ENCODE measurements at regions not wholly inside any gene's neighbourhood (a gene's known extent, or its start where the extent isn't known, plus 50 kb on each side); places are given as distances from the start of the nearest gene placed in this dataset.
"Not testable (repeated sequence)": the region's sequence is repeated elsewhere in the genome, so short reads cannot be mapped to it uniquely, and the experiment has no call there.

DNA sequence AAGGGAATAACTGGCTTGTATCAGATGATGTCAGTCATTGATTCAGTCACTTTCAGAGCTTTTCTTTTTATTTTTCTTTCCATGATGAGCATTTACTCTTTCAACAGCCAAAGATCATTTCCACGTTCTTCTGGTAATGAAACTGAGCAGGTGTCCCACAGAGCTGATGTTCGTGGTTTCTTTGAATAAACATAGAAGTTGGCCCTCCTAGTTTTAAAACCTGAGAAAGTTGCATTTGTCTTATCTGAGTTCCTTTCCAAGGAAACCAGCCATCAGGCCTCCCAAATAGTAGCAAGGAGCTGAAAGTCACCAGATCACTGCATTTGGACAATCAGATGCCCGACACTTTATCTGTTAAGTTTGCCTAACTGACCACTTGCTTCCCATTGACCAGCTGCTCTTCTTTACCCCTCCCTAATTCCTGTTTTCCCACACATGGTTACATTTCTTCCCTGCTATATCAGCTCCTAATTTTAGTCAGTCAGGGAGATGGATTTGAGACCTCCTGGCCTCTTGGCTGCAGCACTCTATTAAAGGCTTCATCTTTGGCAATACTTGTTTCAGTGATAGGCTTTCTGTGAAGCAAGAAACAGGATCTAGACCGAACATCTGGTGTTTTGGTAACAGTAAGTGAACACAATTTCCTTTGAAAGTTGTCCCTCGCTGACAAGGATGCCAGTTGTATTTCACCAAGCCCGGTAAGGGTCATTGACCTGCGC is 420.8 kb downstream of the CHSY3 start:
- DNase-seq (ENCODE audit: low spot score): no peak

- no peak for DNase-seq (ENCODE audit: low spot score)
Measured at GRCh38 chr5:130323804-130324454, 419.7 kb downstream of the CHSY3 start.

- DNase-seq (ENCODE audit: low spot score): no peak
Measured at GRCh38 chr5:130321931-130322330, 417.7 kb downstream of the CHSY3 start.

DNA sequence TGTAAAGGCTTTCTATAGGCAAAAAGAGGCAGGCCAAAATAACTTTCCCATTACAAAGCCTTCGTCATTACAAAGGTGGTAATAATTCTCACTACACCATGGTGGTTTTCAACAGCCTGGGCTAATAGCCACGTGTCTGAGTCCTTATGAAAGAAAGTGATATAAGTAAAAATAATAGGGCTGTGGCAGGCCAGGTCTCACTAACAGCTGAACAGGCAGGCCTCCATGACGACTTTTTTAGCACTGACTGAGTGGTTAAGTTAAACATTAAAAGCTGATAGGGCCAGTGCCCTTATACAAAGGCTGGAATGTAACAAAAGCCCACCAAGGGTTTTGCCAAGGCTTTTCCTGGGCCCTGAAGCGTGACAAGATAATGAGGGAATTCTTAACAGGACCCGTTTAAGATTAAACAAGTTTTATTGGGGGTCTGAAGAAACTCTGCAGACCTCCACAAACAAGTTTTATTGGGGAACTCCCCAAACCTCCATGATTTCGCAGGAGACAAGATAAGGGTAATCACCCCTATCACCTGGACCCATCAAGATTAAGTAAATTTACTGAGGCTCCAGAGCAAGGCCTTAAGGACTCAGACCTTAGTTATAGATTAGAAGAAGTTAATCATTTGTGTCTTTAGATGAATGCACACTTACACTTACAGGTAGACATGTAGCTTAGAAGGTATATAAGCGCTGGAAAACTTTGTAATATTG is 412.9 kb downstream of the CHSY3 start:
- DNase-seq (ENCODE audit: low spot score): no peak

DNA sequence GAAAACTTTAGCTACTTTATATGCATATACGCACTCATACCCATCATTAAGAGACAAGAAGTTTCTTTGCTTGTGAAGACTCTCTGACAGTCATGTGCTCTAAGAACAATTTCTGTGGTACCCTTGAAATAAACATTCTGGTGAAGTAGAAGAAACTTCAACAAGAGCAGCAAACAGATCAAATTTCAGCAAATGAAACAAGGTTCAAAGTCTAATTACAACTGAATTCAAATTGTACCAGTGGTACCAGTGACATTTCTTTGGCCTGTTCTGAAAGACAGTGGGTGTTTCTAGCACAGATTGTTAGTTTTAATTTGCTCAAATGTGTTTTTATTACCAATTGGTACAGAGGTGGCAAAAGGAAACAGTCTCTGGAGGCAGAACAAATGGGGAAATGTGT is 391.0 kb downstream of the CHSY3 start:
- no peak for DNase-seq (ENCODE audit: low spot score)

GRCh38 chr5:130294798-130295197 is 390.5 kb downstream of the CHSY3 start:
- not testable (repeated sequence) for DNase-seq (ENCODE audit: low spot score)

DNA sequence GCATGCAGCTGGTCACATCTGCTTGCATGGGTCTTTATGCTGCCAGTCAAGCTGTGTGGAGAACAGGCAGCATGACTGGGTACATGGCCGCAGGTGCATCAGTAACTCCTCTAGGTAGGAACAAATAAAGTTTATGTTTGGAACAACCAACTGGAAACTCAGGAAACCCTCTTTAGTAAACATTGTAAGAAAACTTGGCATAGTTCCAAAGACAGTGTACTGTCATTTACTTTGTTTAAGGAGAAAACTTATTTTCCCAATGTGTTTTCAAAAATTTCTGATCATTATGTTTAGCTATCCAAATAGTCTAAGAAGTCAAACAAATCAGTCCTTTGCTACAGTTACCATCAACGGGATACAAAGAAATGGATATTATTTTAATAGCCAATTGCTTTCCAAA is 386.0 kb downstream of the CHSY3 start:
- DNase-seq (ENCODE audit: low spot score): no peak

DNA sequence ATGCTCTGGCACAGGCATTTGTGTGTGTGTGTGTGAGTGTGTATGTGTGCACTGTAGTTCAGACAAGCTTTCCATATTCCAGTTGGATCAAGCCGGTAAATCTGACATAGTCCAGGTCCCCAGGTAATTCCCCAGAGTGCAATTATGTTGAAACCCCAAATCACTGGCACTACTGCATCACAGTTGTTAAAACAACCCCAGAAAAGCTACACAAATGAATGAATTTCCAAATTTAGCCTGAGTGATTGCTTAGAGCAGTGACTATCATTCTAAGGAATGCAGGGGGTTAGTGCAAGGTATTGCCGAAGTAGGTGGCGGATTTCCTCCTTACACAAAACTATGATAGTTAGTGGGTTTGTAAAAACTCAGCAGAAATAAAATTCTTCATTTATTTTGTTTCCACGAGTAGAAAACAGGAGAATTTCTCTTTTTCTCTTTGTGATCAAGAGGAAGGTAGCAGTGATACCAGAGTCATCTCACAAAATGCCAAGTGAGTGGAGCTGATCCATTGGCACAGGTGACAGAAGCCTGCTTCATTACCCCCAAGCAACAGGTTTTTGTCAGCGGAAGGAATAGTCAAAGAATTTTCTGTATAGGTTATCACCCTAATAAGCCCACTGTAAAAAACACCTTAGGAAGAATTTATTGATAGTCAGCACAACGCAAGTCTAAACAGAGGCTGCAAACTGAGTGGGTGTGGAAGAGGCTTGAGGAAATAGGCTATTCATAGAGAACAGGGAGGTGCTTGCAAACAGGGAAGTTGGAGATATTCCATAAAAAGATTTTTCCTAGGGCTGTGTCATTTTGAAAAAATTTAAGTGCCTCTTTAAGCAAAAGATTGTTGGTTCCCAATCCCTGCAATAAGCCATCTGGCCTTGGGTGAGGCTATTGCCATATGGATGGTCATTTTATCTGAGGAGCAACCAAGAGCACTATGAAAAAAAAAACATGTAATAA is 385.1 kb downstream of the CHSY3 start:
- no peak for DNase-seq (ENCODE audit: low spot score)

GRCh38 chr5:130287438-130287837 is 383.2 kb downstream of the CHSY3 start:
- DNase-seq (ENCODE audit: low spot score): no peak

GRCh38 chr5:130286971-130287370 is 382.7 kb downstream of the CHSY3 start:
- no peak for DNase-seq (ENCODE audit: low spot score)

- DNase-seq (ENCODE audit: low spot score): no peak
Measured at GRCh38 chr5:130282049-130282448, 377.8 kb downstream of the CHSY3 start.

- no peak for DNase-seq (ENCODE audit: low spot score)
Measured at GRCh38 chr5:130280528-130281217, 376.4 kb downstream of the CHSY3 start.

- DNase-seq (ENCODE audit: low spot score): no peak
Measured at GRCh38 chr5:130279386-130279785, 375.1 kb downstream of the CHSY3 start.

- no peak for DNase-seq (ENCODE audit: low spot score)
Measured at GRCh38 chr5:130278136-130278535, 373.9 kb downstream of the CHSY3 start.

DNA sequence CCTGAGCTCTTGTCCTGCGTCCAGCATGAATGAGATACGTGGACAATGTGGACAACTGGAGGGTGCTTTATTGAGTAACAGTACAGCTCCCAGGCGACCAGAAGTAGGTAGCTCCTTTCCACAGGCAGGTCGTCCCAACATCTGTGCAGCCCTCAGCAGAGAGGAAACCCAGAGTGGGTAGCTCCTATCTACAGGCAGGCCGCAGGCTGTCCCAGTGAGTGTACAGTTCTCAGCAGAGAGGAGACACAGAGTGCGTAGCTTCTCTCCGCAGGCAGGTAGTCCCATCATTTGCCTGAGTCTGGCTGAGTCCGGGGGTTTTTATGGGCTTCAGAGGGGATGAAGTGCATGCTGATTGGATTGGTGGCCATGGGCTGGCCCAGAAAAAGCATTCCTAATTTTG is 373.3 kb downstream of the CHSY3 start:
- DNase-seq (ENCODE audit: low spot score): no peak

DNA sequence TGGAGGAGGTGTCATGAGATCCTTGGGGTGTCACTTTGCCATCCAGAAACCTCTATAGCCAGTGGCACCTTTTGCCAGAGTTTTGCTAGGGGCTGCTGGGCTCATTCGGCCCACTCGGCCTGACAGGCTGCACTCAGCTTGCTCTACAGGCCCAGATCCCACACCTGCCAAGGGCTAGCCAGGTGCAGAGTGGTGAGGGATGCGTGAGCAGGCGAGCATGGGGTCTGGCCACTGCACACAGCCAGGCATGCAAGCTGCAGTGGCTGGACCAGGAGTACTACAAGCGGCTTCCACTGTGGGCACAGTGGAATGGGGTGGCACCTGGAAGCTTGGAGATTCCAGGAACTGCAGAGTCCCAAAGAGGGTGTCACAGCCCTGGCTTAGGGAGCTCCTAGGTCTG is 372.7 kb downstream of the CHSY3 start:
- no peak for DNase-seq (ENCODE audit: low spot score)

GRCh38 chr5:130272837-130273236 is 368.6 kb downstream of the CHSY3 start:
- DNase-seq (ENCODE audit: low spot score): no peak

GRCh38 chr5:130270786-130271185 is 366.5 kb downstream of the CHSY3 start:
- DNase-seq (ENCODE audit: low spot score): no peak

GRCh38 chr5:130268489-130268888 is 364.2 kb downstream of the CHSY3 start:
- no peak for DNase-seq (ENCODE audit: low spot score)

DNA sequence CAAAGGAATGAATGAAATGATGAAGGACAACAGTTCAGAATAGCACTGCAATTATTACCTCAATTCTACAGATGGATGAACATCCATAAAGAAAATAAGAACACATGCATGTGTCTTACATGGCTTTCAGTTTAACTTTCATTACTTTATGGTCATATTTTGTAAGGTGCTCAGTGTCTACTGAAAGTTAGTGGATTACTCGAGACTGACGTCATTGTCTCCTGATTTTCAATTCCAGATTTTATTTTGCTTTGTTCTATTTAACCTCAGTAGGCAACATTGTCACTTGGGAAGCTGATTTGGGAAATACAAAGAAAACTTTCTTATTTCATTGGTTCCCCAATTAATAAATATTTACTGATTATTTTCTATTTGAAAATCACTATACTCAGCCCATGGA is 363.7 kb downstream of the CHSY3 start:
- DNase-seq (ENCODE audit: low spot score): no peak

DNA sequence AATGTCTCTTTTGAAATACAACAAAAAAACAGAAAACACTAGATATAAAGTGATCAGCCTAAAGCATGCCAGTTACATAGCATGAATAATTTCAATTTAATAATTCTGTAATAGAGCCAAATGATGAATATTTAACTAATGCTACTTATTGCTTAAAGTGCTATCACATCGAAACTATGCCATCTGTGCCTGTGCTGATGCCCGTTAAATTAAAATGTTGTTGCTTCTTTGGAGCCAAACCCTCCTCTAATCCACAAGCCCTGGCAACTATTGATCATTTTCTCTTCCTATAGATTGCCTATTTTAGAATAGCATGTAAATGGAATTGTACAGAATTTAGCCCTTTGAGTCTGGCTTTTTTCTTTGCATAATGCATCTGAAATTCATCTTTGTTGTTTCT is 356.2 kb downstream of the CHSY3 start:
- DNase-seq (ENCODE audit: low spot score): no peak

DNA sequence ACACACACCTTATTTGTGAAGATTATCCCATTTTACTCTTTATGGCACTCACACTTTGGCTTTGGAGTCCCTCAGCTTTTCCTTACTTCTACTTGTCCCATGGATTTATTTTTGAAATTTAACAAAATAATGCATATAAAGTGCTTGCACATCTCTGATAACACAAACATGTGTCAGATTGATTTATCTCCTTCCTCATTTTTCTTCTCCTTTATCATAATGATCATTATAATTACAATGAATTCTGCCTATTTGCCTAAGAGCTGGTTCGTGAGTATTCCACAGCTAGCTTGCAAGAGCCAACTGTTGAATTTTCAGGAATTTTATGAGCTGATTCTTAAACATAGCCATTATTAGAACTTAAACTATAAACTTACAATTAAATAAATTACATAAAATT is 347.7 kb downstream of the CHSY3 start:
- DNase-seq (ENCODE audit: low spot score): no peak

All from CD4-positive, alpha-beta T cell treated with Interleukin-15 for 4 hours (primary cell).